Mesothelial cell of epicardium (in vitro differentiated cells): ENCODE measurements at regions not wholly inside any gene's neighbourhood (a gene's known extent, or its start where the extent isn't known, plus 50 kb on each side); places are given as distances from the start of the nearest gene placed in this dataset.

ENCODE experiments used
- DNase-seq, 2 experiments: peaks; one replicate each; pipeline ENCODE4 v3.0.0; 2021; ENCODE audit warnings: low spot score in 2 of 2; ENCODE audit not compliant: unreplicated experiment in 2 of 2
- H3K27ac Mint-ChIP-seq: 2 replicates; pipeline ENCODE4 v1.8.0; 2021; ENCODE audit warnings: mixed read lengths
- H3K27me3 Mint-ChIP-seq: 2 replicates; pipeline ENCODE4 v1.8.0; 2021; ENCODE audit warnings: low read depth, mixed read lengths
- H3K36me3 Mint-ChIP-seq: 2 replicates; pipeline ENCODE4 v1.8.0; 2021; ENCODE audit warnings: mixed read lengths
- H3K4me1 Mint-ChIP-seq: 2 replicates; pipeline ENCODE4 v1.8.0; 2021; ENCODE audit warnings: mixed read lengths
- H3K4me3 Mint-ChIP-seq: 2 replicates; pipeline ENCODE4 v1.8.0; 2021; ENCODE audit warnings: mild to moderate bottlenecking, moderate library complexity, mixed read lengths
- H3K9me3 Mint-ChIP-seq: 2 replicates; pipeline ENCODE4 v1.8.0; 2021; ENCODE audit warnings: mixed read lengths
- TF ChIP-seq, protein P1 (sequence below): fragments of 200-600 bp; sonication (generic); IDR thresholded peaks from one replicate; pipeline ENCODE4 v1.5.0; 2021; ENCODE audit warnings: antibody characterized with exemption; ENCODE audit not compliant: unreplicated experiment

DNA sequence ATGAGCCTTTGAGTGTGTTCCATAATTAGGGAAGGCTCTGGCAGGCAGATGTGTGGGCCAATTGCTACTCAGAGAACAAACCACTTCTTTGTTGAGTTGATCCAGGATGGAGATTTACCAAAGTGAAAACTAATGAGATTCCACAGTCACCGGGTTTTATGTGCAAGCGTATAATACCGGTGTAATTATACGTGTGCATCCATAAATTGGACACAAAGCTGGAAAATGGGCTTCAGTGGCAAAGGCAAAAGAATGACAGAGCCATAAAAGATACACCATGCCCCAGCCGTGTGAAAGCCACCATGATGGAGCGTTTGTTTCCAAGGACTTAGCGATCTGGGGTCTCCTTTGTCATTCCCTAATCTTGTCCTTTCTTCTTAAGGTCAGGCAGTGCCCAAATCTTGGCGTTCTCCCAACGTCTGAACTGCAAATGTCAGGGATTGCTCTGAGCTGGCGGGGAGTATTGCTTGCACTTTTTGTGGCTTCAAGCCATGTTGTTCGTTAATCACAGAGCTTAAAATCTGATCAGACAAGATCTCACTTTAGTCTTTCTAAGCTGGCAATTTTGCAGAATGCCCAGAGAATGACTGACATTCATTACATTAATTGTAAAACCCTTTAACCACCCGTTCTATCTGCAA, 70.1 kb downstream of the NPTX2 start:
- Mint-ChIP-seq H3K4me3 (no peak overlapping the region), H3K9me3 (peaks cover 26% of the 10 kb centered on the region), H3K4me1 (no peaks in the 10 kb centered on the region), H3K36me3 (peaks cover 2% of the 10 kb centered on the region), H3K27ac (no peak overlapping the region), H3K27me3 (peaks cover 14% of the 10 kb centered on the region)
- TF ChIP-seq, protein P1, sequence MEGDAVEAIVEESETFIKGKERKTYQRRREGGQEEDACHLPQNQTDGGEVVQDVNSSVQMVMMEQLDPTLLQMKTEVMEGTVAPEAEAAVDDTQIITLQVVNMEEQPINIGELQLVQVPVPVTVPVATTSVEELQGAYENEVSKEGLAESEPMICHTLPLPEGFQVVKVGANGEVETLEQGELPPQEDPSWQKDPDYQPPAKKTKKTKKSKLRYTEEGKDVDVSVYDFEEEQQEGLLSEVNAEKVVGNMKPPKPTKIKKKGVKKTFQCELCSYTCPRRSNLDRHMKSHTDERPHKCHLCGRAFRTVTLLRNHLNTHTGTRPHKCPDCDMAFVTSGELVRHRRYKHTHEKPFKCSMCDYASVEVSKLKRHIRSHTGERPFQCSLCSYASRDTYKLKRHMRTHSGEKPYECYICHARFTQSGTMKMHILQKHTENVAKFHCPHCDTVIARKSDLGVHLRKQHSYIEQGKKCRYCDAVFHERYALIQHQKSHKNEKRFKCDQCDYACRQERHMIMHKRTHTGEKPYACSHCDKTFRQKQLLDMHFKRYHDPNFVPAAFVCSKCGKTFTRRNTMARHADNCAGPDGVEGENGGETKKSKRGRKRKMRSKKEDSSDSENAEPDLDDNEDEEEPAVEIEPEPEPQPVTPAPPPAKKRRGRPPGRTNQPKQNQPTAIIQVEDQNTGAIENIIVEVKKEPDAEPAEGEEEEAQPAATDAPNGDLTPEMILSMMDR = no peak
- no peak for DNase-seq

DNA sequence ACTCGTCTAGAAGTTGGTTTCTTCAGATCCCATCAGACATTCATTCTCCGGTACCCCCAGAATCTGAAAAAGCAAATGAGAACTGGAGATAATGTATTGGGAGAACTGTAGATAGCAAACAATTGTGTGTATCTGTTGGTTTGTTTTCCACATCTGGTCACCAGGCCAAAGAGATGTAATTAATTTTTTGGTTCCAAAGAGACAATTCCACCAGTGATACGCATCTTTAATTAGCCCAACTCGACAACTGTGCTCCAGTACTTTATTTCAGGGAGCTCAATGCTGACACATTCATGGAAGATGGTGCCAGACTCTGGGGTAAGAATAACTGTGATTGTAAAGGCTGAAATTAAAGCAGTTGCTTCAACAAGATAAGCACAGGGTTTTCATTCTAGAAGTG, 74.5 kb downstream of the NPTX2 start:
- no peak overlapping the region for H3K4me3 Mint-ChIP-seq
- TF ChIP-seq, protein P1 = no peak
- no peak for DNase-seq
- H3K36me3 Mint-ChIP-seq = peaks cover 2% of the 10 kb centered on the region
- H3K27ac Mint-ChIP-seq = no peak overlapping the region
- peaks cover 41% of the 10 kb centered on the region for H3K9me3 Mint-ChIP-seq
- H3K27me3 Mint-ChIP-seq = peaks cover 2% of the 10 kb centered on the region
- H3K4me1 Mint-ChIP-seq = no peaks in the 10 kb centered on the region

DNA sequence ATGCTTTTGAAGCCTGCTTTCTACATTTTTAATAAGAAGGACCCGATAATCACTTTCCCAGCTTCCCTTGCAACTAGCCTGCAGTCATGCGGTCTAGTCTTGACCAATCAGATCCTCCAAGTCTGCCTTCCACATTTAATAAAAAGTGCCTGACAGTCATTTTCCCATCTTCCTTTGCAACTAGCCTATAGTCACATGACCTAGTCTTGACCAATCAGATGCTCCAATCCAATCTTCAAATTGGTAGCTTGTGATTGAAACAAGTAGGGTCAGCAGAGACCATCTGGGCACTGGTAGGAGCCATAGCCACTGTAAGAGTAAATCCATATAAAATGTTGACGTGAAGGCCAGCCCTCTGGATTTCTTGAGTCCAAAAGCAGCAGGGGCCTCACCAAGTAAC, 80.0 kb downstream of the NPTX2 start:
- TF ChIP-seq, protein P1 = no peak

DNA sequence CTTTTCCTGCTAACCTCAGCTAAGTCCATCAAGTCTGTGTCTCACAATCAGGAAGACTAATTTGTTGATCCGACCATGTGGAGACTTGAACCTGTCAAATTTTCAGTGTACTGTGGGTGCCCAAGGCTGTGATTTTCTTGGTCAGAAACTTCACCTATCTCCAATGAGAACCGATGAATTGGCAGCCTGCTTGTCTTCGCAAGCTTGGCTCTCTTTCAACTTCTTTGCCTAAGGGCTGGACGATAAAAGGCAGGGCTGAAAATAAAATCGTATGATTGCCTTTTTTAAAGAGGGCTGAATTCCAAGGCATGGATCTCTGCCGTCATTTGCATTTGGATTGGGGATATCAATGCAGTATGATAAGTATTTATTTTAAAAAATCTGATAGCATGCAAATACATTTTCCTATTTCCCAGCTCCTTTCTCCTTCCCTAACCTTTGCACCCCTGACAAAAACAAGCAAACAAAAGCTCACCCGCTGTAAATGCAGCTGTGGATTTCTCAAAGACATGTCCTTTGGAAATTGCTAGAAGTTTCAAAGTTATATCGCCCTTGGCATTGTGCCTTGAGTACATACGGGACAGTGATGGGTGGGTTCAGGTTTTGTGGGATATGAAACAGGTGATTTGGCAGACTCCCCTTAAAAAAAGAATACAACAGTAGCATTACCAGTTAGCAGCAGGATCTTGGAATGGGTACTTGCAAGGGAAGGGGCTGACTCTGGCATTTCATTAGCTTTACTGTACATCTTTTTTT, 80.6 kb downstream of the NPTX2 start:
- TF ChIP-seq, protein P1 = no peak
- Mint-ChIP-seq H3K9me3 (peaks cover 26% of the 10 kb centered on the region), H3K27me3 (peaks cover 18% of the 10 kb centered on the region), H3K27ac (no peak overlapping the region), H3K4me3 (no peak overlapping the region), H3K36me3 (no peaks in the 10 kb centered on the region), H3K4me1 (no peaks in the 10 kb centered on the region)
- no peak for DNase-seq

More for the DNA sequence above, 80.0 kb downstream of the NPTX2 start:
- H3K4me3 Mint-ChIP-seq = no peak overlapping the region
- H3K4me1 Mint-ChIP-seq = no peaks in the 10 kb centered on the region
- no peaks in the 10 kb centered on the region for H3K36me3 Mint-ChIP-seq
- H3K27me3 Mint-ChIP-seq = peaks cover 18% of the 10 kb centered on the region
- H3K9me3 Mint-ChIP-seq = peaks cover 29% of the 10 kb centered on the region
- no peak overlapping the region for H3K27ac Mint-ChIP-seq
- no peak for DNase-seq

DNA sequence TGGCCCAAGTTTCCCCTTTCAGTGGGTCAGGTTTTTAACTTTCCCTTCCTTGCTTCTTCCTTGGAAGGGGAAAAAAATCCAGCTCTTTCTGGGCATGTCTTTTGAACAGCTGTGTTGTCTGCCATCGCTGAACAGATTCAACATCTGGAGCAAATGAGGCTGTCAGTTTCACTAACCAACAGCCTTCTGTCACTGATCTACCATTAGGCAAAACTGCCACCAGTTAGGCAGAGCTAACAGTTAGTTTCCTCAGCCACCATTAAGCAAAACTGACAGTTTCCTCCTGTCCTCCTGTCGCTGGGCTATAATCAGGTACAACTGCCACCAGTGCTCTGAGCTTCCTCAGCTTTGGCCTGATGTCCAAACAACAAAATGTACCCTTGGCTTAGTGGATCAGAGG, 81.9 kb downstream of the NPTX2 start:
- H3K4me1 Mint-ChIP-seq = no peaks in the 10 kb centered on the region
- H3K36me3 Mint-ChIP-seq = no peaks in the 10 kb centered on the region
- H3K4me3 Mint-ChIP-seq = no peak overlapping the region
- DNase-seq = no peak
- TF ChIP-seq, protein P1 = no peak
- peaks cover 24% of the 10 kb centered on the region for H3K9me3 Mint-ChIP-seq
- peaks cover 26% of the 10 kb centered on the region for H3K27me3 Mint-ChIP-seq
- H3K27ac Mint-ChIP-seq = no peak overlapping the region
